CD4-positive, CD25-positive, alpha-beta regulatory T cell (primary cell): ENCODE measurements at regions not wholly inside any gene's neighbourhood (a gene's known extent, or its start where the extent isn't known, plus 50 kb on each side); places are given as distances from the start of the nearest gene placed in this dataset.

ENCODE experiments used
- ATAC-seq, 2 donors: fragments of 150-1000 bp; cut with Tn5 transposase; one replicate each; pipeline ENCODE4 v1.10.0; 2021; ENCODE audit warnings: low read depth in 2 of 2, moderate number of reproducible peaks in 2 of 2, moderate library complexity in 1 of 2
- DNase-seq, 3 donors: peaks; one replicate each; pipeline versions ENCODE4 v3.0.0 to v3.0.0-alpha.2; 2012 to 2022; ENCODE audit warnings: mixed read lengths in 1 of 3
- H3K27ac ChIP-seq: one replicate; pipeline ENCODE4 v1.7.0; 2013; ENCODE audit warnings: mild to moderate bottlenecking, low read length; ENCODE audit not compliant: insufficient read depth, poor library complexity, severe bottlenecking
- H3K27me3 ChIP-seq: one replicate; pipeline ENCODE4 v1.7.0; 2013; ENCODE audit warnings: low read length; ENCODE audit not compliant: control insufficient read depth, insufficient read depth
- H3K36me3 ChIP-seq: one replicate; pipeline ENCODE4 v1.7.0; 2013; ENCODE audit warnings: mild to moderate bottlenecking, low read length, moderate library complexity; ENCODE audit not compliant: control insufficient read depth, insufficient read depth
- H3K4me1 ChIP-seq: 2 replicates; pipeline ENCODE4 v1.7.0; 2013; ENCODE audit warnings: mild to moderate bottlenecking, low read length; ENCODE audit not compliant: insufficient read depth, control insufficient read depth, poor library complexity, severe bottlenecking
- H3K4me3 ChIP-seq: one replicate; pipeline ENCODE4 v1.7.0; 2013; ENCODE audit warnings: low read depth, mild to moderate bottlenecking, low read length, moderate library complexity
- H3K9me3 ChIP-seq, 2 experiments: 1 replicate in 1 of 2; 2 replicates in 1 of 2; pipeline ENCODE4 v1.7.0; 2013; ENCODE audit warnings: low read length in 2 of 2, mild to moderate bottlenecking in 1 of 2, moderate library complexity in 1 of 2; ENCODE audit not compliant: control insufficient read depth in 2 of 2
- H3K27ac Mint-ChIP-seq, 3 donors: one replicate each; pipeline ENCODE4 v1.8.0; 2020 to 2022; ENCODE audit warnings: mild to moderate bottlenecking in 3 of 3, mixed read lengths in 3 of 3, moderate library complexity in 2 of 3
- H3K27me3 Mint-ChIP-seq: one replicate; pipeline ENCODE4 v1.8.0; 2022; ENCODE audit warnings: mild to moderate bottlenecking, mixed read lengths
- H3K36me3 Mint-ChIP-seq: one replicate; pipeline ENCODE4 v1.8.0; 2020; ENCODE audit warnings: mixed read lengths
- H3K4me1 Mint-ChIP-seq, 4 donors: one replicate each; pipeline ENCODE4 v1.8.0; 2020 to 2022; ENCODE audit warnings: mixed read lengths in 4 of 4, mild to moderate bottlenecking in 1 of 4
- H3K4me3 Mint-ChIP-seq, 4 donors: one replicate each; pipeline ENCODE4 v1.8.0; 2020 to 2022; ENCODE audit warnings: mild to moderate bottlenecking in 4 of 4, mixed read lengths in 4 of 4, moderate library complexity in 3 of 4
- H3K9me3 Mint-ChIP-seq, 7 donors: one replicate each; pipeline ENCODE4 v1.8.0; 2020 to 2022; ENCODE audit warnings: mixed read lengths in 7 of 7, mild to moderate bottlenecking in 3 of 7, moderate library complexity in 2 of 7

GRCh38 chrY:8591821-8592516 is 745.3 kb upstream of the TSPY4 start:
- no peaks in the 10 kb centered on the region for H3K27me3 Mint-ChIP-seq
- ATAC-seq (no peak), DNase-seq (no peak)
- H3K36me3 ChIP-seq: no peaks in the 10 kb centered on the region
- H3K9me3 ChIP-seq: no peaks in the 10 kb centered on the region
- no peak overlapping the region for H3K4me3 ChIP-seq
- no peaks in the 10 kb centered on the region for H3K36me3 Mint-ChIP-seq
- H3K9me3 Mint-ChIP-seq: no peaks in the 10 kb centered on the region
- no peaks in the 10 kb centered on the region for H3K4me1 ChIP-seq
- H3K27ac ChIP-seq: no peak overlapping the region
- H3K27me3 ChIP-seq: no peaks in the 10 kb centered on the region
- H3K4me3 Mint-ChIP-seq: no peak overlapping the region
- H3K4me1 Mint-ChIP-seq: no peaks in the 10 kb centered on the region
- H3K27ac Mint-ChIP-seq: no peak overlapping the region

- no peak overlapping the region for H3K4me3 Mint-ChIP-seq
- no peak overlapping the region for H3K4me3 ChIP-seq
- DNase-seq (no peak), ATAC-seq (no peak)
- H3K4me1 Mint-ChIP-seq: no peaks in the 10 kb centered on the region
- no peaks in the 10 kb centered on the region for H3K36me3 ChIP-seq
- no peaks in the 10 kb centered on the region for H3K27me3 ChIP-seq
- no peaks in the 10 kb centered on the region for H3K9me3 Mint-ChIP-seq
- H3K9me3 ChIP-seq: no peaks in the 10 kb centered on the region
- H3K27me3 Mint-ChIP-seq: no peaks in the 10 kb centered on the region
- no peaks in the 10 kb centered on the region for H3K36me3 Mint-ChIP-seq
- no peaks in the 10 kb centered on the region for H3K4me1 ChIP-seq
- no peak overlapping the region for H3K27ac Mint-ChIP-seq
- H3K27ac ChIP-seq: no peak overlapping the region
Measured at GRCh38 chrY:8594657-8595056, 742.6 kb upstream of the TSPY4 start.

GRCh38 chrY:8599141-8599540 is 738.1 kb upstream of the TSPY4 start:
- Mint-ChIP-seq H3K9me3 (no peaks in the 10 kb centered on the region), H3K27me3 (no peaks in the 10 kb centered on the region), H3K36me3 (no peaks in the 10 kb centered on the region), H3K4me1 (no peaks in the 10 kb centered on the region), H3K4me3 (no peak overlapping the region), H3K27ac (no peak overlapping the region)
- Histone ChIP-seq H3K4me3 (no peak overlapping the region), H3K27ac (no peak overlapping the region), H3K27me3 (no peaks in the 10 kb centered on the region), H3K9me3 (no peaks in the 10 kb centered on the region), H3K4me1 (no peaks in the 10 kb centered on the region), H3K36me3 (no peaks in the 10 kb centered on the region)
- DNase-seq: no peak
- no peak for ATAC-seq

GRCh38 chrY:8610620-8611019 is 726.6 kb upstream of the TSPY4 start:
- Histone ChIP-seq H3K4me1 (no peaks in the 10 kb centered on the region), H3K27ac (no peak overlapping the region), H3K9me3 (no peaks in the 10 kb centered on the region), H3K27me3 (no peaks in the 10 kb centered on the region), H3K4me3 (no peak overlapping the region), H3K36me3 (no peaks in the 10 kb centered on the region)
- Mint-ChIP-seq H3K36me3 (no peaks in the 10 kb centered on the region), H3K9me3 (no peaks in the 10 kb centered on the region), H3K27me3 (no peaks in the 10 kb centered on the region), H3K27ac (no peak overlapping the region), H3K4me3 (no peak overlapping the region), H3K4me1 (no peaks in the 10 kb centered on the region)
- no peak for DNase-seq
- ATAC-seq: no peak

- H3K9me3 ChIP-seq: no peaks in the 10 kb centered on the region
- H3K4me3 ChIP-seq: no peak overlapping the region
- no peaks in the 10 kb centered on the region for H3K36me3 ChIP-seq
- no peak for DNase-seq
- no peak for ATAC-seq
- no peaks in the 10 kb centered on the region for H3K9me3 Mint-ChIP-seq
- H3K27ac ChIP-seq: no peak overlapping the region
- H3K4me3 Mint-ChIP-seq: no peak overlapping the region
- no peaks in the 10 kb centered on the region for H3K4me1 ChIP-seq
- H3K27me3 ChIP-seq: no peaks in the 10 kb centered on the region
- H3K36me3 Mint-ChIP-seq: no peaks in the 10 kb centered on the region
- no peak overlapping the region for H3K27ac Mint-ChIP-seq
- H3K4me1 Mint-ChIP-seq: no peaks in the 10 kb centered on the region
- H3K27me3 Mint-ChIP-seq: peaks cover 2% of the 10 kb centered on the region
Measured at GRCh38 chrY:8611815-8612214, 725.4 kb upstream of the TSPY4 start.

GRCh38 chrY:8618302-8618701 is 719.0 kb upstream of the TSPY4 start:
- no peak overlapping the region for H3K4me3 ChIP-seq
- H3K9me3 ChIP-seq: no peaks in the 10 kb centered on the region
- H3K27ac ChIP-seq: no peak overlapping the region
- H3K36me3 ChIP-seq: no peaks in the 10 kb centered on the region
- no peak for ATAC-seq
- Mint-ChIP-seq H3K27ac (no peak overlapping the region), H3K27me3 (peaks cover 5% of the 10 kb centered on the region), H3K36me3 (no peaks in the 10 kb centered on the region), H3K9me3 (no peaks in the 10 kb centered on the region), H3K4me1 (no peaks in the 10 kb centered on the region), H3K4me3 (no peak overlapping the region)
- no peaks in the 10 kb centered on the region for H3K27me3 ChIP-seq
- DNase-seq: no peak
- no peaks in the 10 kb centered on the region for H3K4me1 ChIP-seq

GRCh38 chrY:8622156-8622555 is 715.1 kb upstream of the TSPY4 start:
- Histone ChIP-seq H3K9me3 (no peaks in the 10 kb centered on the region), H3K36me3 (no peaks in the 10 kb centered on the region), H3K27me3 (no peaks in the 10 kb centered on the region), H3K4me1 (no peaks in the 10 kb centered on the region), H3K4me3 (no peak overlapping the region), H3K27ac (no peak overlapping the region)
- H3K27me3 Mint-ChIP-seq: no peaks in the 10 kb centered on the region
- no peak for ATAC-seq
- no peaks in the 10 kb centered on the region for H3K9me3 Mint-ChIP-seq
- no peaks in the 10 kb centered on the region for H3K4me1 Mint-ChIP-seq
- H3K36me3 Mint-ChIP-seq: no peaks in the 10 kb centered on the region
- no peak overlapping the region for H3K4me3 Mint-ChIP-seq
- H3K27ac Mint-ChIP-seq: no peak overlapping the region
- DNase-seq: no peak

- no peak overlapping the region for H3K4me3 Mint-ChIP-seq
- ATAC-seq: no peak
- no peaks in the 10 kb centered on the region for H3K27me3 Mint-ChIP-seq
- H3K36me3 ChIP-seq: no peaks in the 10 kb centered on the region
- no peaks in the 10 kb centered on the region for H3K4me1 ChIP-seq
- H3K4me3 ChIP-seq: no peak overlapping the region
- H3K27ac ChIP-seq: no peak overlapping the region
- DNase-seq: no peak
- no peak overlapping the region for H3K27ac Mint-ChIP-seq
- no peaks in the 10 kb centered on the region for H3K9me3 Mint-ChIP-seq
- H3K9me3 ChIP-seq: no peaks in the 10 kb centered on the region
- H3K27me3 ChIP-seq: no peaks in the 10 kb centered on the region
- no peaks in the 10 kb centered on the region for H3K4me1 Mint-ChIP-seq
- H3K36me3 Mint-ChIP-seq: no peaks in the 10 kb centered on the region
Measured at GRCh38 chrY:8622856-8623255, 714.4 kb upstream of the TSPY4 start.
